Stimulated activated CD8-positive, alpha-beta memory T cell treated with anti-CD3 and anti-CD28 coated beads, Interleukin-4, amount 100 ng/mL, for 24 hours (primary cell): ENCODE measurements at regions not wholly inside any gene's neighbourhood (a gene's known extent, or its start where the extent isn't known, plus 50 kb on each side); places are given as distances from the start of the nearest gene placed in this dataset.

Experiments
- DNase-seq: peaks from one replicate; pipeline ENCODE4 v3.0.0-alpha.2; 2020; ENCODE audit warnings: low read depth

DNA sequence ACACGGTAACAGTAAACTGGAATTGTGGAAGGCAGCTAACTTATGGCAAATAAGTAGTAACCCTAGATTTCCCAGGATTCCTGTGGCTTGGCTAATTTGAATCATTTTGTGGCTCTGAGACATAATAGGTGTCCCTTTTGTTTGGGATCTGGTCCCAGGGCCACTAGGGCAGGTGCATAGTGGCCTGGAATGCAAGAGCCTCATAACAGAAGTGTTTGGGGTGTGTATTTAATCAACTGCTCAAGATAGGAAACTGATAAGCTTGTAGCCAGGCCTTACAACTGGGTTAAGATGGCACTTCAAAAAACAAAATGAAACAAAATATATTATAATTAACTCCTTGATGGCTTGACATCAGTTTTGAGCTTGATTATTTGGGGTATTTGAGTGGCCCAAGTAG is 541.8 kb downstream of the ETV1 start:
- DNase-seq = no peak

DNA sequence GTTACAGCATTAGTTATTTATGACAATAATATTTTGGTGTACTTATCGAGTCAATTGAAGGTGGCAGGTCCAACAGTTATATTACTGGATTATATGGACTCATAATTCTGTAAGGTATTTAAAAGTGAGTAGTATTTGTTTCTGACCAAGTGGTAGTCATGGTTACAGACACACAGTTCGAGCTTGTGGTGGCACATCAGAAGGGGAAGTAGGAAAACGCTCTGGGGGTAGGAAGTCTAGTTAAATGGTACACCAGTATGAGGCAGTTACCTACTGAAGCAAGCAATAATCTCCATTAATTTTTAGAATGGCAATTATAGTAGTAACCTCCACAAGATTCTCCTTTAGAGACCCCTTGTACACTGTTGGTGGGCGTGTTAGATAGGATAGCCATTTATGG is 541.2 kb downstream of the ETV1 start:
- no peak for DNase-seq

DNA sequence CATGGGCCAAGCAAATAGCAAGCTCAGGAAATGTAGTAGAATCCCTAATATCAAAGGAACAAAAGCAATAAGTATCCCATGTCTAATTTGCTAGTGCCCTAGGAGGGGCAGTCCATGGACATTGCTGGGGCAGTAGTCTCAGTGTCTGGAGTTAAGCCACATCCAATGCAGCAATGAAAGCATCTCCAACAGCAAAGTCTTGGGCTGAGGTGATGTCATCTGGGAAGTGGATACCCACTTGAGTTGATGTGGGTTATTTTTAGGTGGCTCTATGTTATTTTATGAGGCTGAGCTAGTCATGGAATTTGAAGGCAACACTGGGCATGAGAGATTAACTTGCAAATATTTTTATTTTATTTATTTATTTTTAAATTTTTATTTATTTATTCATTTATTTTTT is 540.0 kb downstream of the ETV1 start:
- DNase-seq = no peak

DNA sequence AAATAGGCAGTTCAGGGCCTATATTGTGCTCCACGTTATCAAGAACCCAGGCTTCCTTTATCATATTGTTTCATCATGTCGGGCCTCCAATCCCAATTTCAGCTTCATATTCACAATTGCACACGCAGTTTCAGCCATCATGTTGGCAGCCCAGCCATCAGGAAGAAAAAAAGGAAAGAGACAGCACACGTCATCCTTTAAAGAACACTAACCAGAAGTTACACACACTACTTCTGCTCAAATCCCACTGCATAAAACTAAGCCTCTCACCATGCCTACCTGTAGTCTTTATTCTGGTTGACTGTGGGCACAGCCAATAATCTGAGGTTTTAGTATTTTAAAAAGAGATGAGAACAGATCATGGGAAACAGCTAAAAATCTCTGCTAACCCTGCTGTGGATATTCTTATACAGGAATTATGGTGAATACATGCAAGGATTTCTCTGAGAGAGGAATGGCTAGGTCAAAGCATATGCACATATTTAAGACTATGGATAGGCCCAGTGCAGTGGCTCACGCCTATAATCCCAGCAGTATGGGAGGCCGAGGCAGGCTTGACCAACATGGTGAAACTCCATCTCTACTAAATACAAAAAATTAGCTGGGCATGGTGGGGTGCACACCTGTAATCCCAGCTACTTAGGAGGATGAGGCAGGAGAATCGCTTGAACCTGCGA is 534.4 kb downstream of the ETV1 start:
- no peak for DNase-seq

DNA sequence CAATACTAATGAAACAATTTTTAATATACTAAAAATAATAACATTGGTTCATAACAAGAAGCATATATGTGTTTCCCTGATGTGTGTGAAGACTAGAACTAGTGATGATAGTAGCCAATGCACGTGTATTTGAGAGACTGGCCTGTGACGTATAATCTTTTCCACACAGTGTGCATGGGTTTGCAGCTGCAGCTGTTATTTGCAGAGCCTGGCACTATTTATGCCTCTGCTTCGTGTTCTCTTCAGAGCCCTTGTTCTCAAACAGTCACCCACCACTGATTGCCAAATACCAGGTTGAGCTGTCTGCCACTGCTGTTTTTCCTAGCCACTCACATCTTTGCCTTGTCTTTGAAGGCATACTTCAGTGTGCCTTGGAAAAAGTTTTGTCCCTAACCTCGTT is 531.7 kb downstream of the ETV1 start:
- no peak for DNase-seq

DNA sequence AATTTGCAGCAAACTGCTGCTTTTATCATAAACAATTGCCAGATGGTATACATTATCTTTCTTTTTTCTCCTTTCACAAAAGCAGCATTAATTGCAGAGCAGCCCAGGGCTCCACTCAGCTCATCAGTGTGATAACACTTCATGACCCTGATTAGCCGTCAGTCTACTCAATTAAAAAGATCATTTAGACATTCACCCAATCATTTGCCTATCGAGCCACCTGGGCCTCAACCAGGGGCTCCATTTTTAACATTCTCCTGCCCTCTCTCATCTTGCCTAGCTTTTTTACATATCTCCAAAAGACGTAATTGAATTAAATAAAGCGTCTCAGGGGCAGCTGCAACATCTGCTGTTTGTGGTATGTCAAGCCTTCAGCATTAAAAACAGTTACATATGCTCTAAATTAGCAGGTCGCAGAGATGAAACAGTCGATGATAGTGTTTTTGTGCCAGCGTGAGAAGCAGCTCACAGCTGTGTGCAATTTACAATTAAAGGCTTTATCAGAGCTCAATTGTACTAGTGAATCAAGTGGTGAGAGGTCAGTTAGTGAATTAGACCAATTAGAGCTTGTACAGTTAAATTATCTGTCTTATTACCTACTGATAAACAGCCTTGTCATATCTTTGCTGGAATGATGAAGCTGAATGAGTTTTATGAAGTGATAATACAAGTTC is 522.5 kb downstream of the ETV1 start:
- no peak for DNase-seq

DNA sequence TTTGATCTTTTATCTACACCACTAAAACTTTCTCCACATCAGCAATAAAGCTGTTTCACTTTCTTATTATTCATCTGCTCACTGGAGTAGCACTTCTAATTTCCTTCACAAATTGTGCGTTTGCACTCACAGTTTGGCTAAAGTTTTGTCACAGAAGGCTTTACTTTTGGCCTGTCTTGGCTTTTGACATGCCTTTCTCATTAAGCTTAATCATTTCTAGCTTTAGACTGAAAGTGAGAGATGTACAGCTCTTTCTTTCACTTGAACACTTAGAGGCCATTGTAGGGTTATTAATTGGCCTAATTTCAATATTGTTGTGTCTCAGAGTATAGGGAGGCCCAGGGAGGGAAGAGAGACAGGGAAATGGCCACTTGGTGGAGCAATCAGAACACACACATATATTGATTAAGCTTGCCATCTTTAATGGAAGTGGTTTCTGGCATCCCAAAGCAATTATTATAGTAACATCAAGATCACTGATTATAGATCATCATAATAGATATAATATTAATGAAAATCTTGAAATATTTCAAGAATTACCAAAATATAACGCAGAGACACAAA is 512.5 kb downstream of the ETV1 start:
- DNase-seq = no peak

DNA sequence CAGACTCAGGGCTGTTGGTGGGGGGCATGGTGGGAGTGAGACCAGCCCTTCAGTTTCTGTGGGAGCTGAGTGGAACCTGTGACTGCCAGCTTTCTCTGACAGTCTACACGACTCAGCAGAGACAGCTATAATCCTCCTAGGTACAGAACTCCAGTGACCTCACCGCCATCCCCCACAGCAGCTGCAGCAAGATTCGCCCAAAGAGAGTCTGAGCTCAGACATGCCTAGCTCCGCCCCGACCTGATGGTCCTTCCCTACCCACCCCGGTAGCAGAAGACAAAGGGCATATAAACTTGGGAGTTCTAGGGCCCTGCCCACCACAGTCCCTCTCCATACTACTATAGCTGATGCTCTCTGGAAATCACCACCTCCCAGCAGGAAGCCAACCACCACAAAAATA is 500.1 kb downstream of the ETV1 start:
- no peak for DNase-seq

DNA sequence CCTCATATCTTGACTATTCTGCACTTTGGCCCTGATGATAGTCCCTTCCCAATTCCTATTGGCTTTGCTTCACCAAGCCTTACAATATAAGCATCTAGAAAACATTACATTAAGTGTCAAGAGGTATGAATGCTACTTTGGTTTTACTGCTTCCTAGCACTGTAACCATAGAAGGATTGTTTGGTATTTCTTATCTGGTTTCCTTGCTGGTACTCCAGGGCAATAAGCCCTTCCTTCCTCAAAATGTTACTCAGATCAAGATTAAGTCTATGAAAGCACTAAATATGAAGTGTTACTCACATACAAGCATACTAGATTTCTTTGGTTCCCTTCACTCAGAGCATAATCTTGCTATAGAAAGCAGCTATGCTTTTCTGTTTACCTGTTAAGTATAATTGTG is 492.5 kb downstream of the ETV1 start:
- DNase-seq = no peak

DNA sequence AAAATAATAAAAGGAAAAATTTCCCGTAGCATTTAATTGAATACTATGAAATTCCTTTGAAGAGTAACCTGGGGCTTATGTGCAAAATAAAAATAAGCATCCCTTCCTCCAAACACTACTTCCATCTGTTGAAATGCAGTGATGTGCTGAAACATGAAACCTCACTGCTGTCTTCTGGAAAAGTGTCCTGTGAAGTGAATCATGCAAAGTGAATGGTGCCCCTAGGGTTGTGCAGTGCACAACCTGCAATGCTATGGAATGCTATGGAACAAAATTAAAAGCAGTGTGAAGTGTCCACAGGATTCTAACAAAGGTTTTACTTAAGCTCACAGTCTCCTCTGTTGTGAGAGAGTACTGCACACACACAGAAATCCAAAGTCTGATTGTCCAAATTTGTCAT is 480.9 kb downstream of the ETV1 start:
- DNase-seq = no peak

DNA sequence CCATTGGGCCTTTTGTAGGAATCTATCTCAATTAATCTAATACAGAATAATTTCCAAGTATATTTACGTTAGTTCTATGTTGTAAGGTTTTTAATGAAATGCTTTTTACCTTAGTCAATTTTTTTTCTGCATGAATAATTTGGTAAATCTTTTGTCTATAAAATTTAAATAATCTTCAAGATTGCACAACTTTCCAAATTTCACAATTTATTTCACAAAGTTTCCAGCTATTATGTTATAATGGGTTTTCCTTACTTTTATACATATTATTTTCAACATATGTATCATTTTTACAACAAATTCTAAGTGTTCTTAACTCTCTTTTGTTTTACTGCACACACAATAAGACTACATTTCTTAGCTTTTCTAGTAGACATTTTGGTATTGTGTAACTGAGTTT is 470.7 kb downstream of the ETV1 start:
- DNase-seq = no peak

DNA sequence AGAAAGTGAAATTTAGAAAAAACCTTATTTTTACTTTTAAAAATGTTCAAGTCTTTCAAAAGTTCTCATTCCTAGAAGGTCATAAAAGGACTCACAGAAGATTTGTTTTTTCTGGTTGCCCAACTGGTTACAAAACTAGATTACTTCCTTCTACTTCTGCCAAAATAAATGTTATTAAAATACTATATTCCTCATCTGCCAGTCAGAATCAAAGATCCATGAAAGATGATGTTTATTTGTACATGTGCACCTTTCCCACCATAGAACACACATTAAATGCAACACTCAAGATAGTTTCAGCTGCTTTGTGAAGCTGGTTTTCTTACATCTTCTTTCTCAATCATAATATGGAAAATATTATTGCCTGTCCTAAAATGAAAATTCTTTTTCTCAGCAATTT is 465.4 kb downstream of the ETV1 start:
- DNase-seq = no peak

DNA sequence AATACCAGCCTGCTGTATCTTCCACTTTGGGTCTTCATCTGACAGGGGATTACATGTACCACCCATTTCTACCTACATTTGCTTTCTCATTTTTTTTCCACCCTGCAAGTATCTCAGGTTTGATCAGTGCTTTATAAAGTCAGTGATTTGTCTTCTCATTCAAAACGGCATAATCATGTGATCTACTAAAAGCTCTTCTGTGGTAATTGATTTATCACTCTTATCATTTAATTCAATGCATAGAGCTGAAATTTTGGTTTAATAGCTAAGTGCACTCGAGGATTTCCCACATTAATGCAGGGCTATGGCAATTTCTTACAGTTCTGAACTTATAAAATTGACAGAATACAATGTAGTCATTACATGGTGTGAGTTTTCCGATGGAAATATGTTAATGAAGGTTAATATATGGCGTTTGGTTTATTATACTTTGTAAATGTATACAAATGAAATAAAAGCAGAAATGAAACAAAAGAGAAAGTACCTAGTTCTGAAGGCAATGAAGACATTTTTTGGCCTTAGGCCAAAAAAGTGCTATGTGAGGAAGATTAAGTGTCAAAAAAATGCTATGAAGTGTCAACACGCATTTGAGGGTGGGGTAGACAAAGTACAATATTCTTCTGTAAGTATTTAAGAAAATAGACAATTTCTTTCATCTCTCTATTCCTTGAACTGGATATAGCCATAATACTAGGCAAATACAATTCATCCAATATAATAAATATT is 457.3 kb downstream of the ETV1 start:
- DNase-seq = no peak

DNA sequence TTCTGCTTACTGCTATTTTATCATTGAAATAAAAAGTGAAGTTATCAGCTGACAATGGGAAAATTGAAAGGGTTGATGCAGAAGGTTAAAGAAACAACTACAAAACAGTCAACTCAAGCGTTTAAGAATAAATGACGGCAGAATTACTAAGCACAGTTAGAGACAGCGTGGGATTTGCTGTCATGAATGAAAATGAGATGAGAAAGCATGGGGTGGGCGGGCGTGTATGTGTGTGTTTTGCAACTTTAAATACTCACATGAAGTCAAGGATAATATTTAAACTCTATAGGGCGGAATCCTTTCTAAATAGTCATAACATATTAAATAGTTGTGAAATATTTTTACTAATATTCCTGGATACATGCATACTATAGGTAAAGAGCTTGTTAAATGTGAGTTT is 450.8 kb downstream of the ETV1 start:
- no peak for DNase-seq

DNA sequence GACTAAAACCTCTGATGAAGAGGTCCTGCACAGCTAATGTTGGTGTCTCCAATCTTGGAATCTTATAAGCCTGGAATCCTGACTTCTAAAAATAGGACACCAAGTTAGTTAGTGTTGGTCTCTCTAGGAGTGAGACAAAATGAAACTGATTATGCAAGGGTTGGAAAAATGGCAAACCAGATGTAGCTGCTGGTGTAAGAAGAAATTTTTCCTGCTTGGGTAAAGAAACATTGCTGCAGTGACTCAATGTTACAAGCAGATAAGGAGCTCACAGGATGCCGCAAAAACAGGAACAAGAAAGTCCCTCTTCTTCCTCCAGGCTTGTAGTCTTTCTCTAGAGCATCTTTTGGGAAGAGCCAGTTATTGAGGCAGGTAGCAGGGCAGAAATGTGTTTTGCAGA is 449.0 kb downstream of the ETV1 start:
- no peak for DNase-seq

DNA sequence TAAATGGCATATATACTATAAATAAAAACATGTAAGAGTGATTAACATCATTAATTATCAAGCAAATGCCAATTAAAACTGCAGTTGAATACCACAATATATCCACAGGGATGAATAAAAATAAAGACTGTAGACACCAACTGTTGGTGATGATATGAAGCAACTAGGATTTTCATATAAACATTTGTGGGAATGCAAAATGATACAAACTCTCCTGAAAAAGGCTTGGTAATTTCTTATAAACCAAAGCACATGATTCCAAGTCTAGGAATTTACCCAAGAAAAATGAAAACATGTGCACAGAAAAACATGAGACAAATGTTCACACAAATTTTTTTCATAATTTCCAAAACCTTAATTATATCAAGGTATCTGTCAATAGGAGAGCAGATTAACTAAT is 448.1 kb downstream of the ETV1 start:
- DNase-seq = no peak

DNA sequence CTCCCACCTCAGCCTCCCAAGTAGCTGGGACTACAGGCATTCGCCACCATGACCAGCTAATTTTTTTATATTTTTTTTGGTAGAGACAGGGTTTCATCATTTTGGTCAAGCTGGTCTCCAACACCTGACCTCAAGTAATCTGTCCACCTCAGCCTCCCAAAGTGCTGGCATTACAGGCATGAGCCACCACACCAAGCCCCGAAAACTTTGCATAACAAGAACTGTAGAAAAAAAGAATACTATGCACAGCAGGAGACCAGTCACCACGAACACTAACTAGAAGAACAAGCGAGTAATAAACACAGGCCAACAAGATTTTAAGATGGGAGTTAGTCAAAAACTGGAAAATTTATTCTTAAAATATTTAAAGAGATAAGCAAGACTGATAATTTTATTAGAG is 447.0 kb downstream of the ETV1 start:
- DNase-seq = no peak

DNA sequence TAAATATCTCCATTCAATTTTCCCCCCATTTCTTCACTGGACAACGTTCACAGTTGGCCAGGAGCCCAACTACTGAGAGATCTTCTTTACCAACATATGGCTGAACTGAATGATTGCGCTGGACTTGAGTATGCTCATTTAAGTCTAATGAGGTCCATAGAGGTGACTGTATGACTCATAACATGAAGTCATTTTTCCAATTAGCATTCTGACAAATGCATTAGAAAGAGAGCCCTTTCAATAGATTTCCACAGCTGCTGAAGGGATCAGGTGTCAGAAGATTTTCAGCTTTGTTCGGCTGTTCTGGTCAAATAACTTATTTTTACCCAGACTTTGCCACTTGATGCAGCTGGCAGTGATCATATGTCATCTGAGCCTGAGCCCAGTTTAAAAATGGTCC is 438.0 kb downstream of the ETV1 start:
- DNase-seq = no peak

DNA sequence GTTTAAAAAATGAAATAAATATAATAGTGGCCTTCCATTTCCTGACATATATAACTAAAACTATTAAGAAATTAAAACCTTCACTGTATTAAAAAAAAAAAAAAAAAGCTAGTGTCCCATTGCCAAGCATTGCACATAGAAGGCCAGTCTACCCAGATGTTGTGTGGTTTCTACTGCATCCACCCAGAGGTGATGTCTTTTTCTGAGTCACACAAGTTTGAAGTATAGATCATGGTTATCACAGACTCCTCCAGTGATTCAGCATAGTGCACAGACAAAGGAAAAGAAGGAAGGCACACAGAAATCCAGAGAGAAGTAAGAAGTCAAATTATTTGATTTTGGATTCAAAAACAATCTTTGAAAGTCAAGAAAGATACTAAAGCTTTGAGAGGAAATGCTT is 429.0 kb downstream of the ETV1 start:
- no peak for DNase-seq

DNA sequence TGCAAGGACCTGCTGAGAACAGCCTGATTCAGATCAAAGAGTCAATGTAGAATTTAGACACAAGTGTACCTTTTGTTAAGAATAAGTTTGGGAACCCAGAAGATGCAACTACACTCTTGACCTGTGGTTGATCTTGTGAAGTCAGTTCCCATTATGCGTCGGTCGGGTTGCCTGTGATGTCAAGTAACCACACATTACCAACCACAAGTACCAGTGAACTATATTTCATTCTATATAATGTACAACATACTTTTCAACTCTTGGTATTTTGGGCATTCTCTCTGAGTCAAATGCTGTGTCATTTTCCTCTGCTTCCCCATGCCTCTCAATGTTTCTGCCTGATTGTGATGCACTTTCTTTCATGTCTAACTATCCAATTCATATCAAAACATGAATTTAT is 426.2 kb downstream of the ETV1 start:
- no peak for DNase-seq

DNA sequence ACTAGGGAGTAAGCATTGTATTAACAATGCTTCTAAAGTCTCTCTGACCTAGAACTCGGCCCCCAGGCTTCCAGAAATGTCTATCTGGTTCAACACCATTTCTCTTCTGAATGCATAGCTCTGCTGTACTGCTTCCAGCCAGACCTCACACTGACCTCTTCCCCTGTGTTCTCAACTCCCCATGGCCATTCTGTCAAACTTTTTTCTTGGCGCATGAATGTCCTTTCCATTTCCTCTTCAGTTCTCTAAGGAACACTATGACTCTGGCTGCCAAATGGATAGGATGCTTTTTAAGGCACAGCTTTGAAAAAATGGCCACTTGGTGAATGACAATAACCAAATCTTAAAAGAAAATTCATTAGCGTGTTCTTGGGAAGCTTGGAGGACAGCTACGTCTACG is 425.8 kb downstream of the ETV1 start:
- no peak for DNase-seq

DNA sequence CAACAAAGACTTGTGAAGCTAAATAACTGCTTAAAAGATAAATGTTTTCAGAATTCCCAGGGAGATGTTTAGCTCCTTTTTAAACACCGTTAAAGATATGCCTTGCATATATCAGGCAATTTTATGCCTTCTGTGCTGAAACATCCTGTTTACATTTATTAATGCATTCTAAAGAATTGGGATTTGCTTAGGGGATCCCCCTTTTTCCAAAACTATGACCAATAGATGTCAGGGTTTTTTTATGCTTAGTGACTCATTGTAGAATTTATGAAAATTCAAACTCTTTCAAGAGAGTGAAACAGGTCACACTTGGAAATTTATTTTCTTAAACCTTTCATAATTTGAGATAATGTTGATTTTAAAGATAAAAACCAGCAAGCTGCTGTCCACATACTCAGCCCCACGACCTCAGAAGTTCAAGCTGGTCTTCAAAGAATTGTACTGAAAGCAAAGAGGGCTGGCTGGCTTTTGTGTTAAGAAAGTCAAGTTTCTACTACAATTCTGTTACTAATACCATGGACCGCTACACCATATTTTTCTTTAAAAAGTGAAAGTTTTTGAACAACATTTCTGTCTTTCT is 411.8 kb downstream of the ETV1 start:
- no peak for DNase-seq

DNA sequence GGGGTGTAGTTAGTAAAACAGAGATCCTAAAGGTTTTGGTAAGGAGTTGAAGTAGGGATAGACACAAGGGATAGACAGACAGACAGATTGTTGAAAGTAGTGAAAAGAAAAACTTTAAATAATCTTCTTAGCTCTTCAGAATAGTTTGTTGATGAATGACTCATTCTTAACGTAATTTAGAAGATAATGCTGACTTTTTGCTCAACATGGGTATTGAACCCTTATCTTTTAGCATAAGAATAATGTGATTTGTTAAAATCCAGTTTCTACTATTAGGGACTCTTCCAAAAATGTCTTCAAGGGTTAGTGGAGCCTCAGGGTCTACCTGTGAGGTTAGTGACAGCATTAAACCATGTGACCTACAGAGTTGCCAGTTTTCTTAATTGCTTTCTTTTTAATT is 411.2 kb downstream of the ETV1 start:
- DNase-seq = no peak
